Keratinocyte (primary cell): ENCODE measurements at regions not wholly inside any gene's neighbourhood (a gene's known extent, or its start where the extent isn't known, plus 50 kb on each side); places are given as distances from the start of the nearest gene placed in this dataset.

Source experiments
- CTCF ChIP-seq, 3 experiments: IDR thresholded peaks in 1 of 3; conservative IDR thresholded peaks in 1 of 3; optimal IDR thresholded peaks in 1 of 3; 2 replicates in 2 of 3; 3 replicates in 1 of 3; pipeline versions ENCODE3 to v1.5.1; 2011; ENCODE audit warnings: low read length in 3 of 3, mild to moderate bottlenecking in 3 of 3, moderate library complexity in 2 of 3, control low read depth in 1 of 3, inconsistent platforms in 1 of 3; ENCODE audit not compliant: insufficient read depth in 2 of 3; ENCODE audit errors: extremely low read depth in 1 of 3
- EZH2 ChIP-seq: IDR thresholded peaks from one replicate; pipeline ENCODE4 v1.6.1; 2012; ENCODE audit warnings: inconsistent platforms, mild to moderate bottlenecking, low read length, moderate library complexity

DNA sequence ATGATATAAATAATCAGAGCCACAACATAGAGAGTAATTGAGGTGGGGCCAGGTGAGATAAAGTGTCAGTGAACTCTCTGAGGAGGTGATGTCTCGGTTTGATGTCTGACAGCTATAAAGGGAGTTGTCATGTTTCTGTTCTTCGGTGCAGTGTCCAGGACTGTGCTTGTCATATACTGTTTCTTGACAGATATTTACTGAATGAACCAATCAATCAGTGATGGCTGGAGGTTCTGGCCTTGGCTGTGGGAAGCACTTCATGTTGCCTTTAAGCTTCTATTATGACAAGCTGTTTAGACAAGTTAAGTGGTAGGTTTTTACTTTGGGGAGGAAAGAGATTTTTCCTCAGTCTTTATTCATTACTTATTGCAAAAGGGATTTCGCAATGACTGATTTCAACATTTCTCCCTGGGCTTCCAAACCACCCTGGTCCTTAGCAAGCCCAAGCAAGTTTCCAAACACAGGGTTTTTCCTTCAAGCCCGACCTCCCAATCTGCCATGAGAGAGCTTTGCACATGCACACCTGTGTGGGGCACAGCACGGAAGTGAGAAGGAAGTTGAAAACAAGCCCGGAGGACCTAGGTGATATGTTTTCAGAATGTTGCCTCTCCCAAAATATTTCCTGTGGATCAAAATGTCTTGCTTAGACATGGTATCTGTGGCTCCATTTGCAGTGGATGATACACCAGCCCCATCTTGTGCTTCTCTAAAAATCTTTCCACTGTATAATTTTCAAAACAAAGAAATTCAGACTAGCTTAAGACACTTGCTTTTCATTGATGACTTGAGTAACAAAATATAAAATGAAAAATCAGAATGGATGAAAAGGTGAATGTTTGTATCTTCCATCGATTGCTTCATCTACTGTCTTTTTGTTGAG lies 567.3 kb upstream of the BTBD3 start:
- peak in 1 of 3 experiments; percentile 38 for TF ChIP-seq CTCF (optimal IDR thresholded peaks at IDR 0.05 in 1 of 3, IDR thresholded peaks at IDR 0.05 in 1 of 3, conservative IDR thresholded peaks at IDR 0.05 in 1 of 3; ENCODE audit: extremely low read depth in 1 of 3, insufficient read depth in 2 of 3, low read length in 3 of 3)
- TF ChIP-seq EZH2 = no peak
